Activated naive CD4-positive, alpha-beta T cell treated with anti-CD3 and anti-CD28 coated beads, Interleukin-2, amount 10 ng/mL, durations not matched to agents 7 days and 5 days (primary cell): ENCODE measurements at regions not wholly inside any gene's neighbourhood (a gene's known extent, or its start where the extent isn't known, plus 50 kb on each side); places are given as distances from the start of the nearest gene placed in this dataset.

Experiments used
- CTCF ChIA-PET: fragments of 350-600 bp; sonication (Branson Sonifier 250); formaldehyde crosslinking; loops from one replicate; lab custom pipeline; 2021; ENCODE audit warnings: antibody characterized with exemption; lab: Charles Lee
- DNase-seq: peaks from one replicate; pipeline ENCODE4 v3.0.0-alpha.2; 2020
- H3K27ac Mint-ChIP-seq: one replicate; pipeline ENCODE4 v1.8.0; 2021; ENCODE audit warnings: mild to moderate bottlenecking, moderate library complexity, mixed read lengths
- H3K27me3 Mint-ChIP-seq: one replicate; pipeline ENCODE4 v1.8.0; 2021; ENCODE audit warnings: mild to moderate bottlenecking, mixed read lengths
- H3K36me3 Mint-ChIP-seq: one replicate; pipeline ENCODE4 v1.8.0; 2021; ENCODE audit warnings: mixed read lengths
- H3K4me1 Mint-ChIP-seq: one replicate; pipeline ENCODE4 v1.8.0; 2021; ENCODE audit warnings: mixed read lengths
- H3K4me3 Mint-ChIP-seq: one replicate; pipeline ENCODE4 v1.8.0; 2021; ENCODE audit warnings: mild to moderate bottlenecking, moderate library complexity, mixed read lengths
- H3K9me3 Mint-ChIP-seq: one replicate; pipeline ENCODE4 v1.8.0; 2021; ENCODE audit warnings: mixed read lengths

GRCh38 chr11:98564881-98565280 is 455.9 kb upstream of the CNTN5 start:
- CTCF ChIA-PET, result no interaction called here
- no peaks in the 10 kb centered on the region for H3K27me3 Mint-ChIP-seq
- no peak overlapping the region for H3K4me3 Mint-ChIP-seq
- no peaks in the 10 kb centered on the region for H3K36me3 Mint-ChIP-seq
- H3K4me1 Mint-ChIP-seq, result no peaks in the 10 kb centered on the region
- H3K9me3 Mint-ChIP-seq, result peaks cover 2% of the 10 kb centered on the region
- no peak overlapping the region for H3K27ac Mint-ChIP-seq
- DNase-seq, result no peak

- no peaks in the 10 kb centered on the region for H3K27me3 Mint-ChIP-seq
- H3K36me3 Mint-ChIP-seq, result no peaks in the 10 kb centered on the region
- H3K27ac Mint-ChIP-seq, result no peak overlapping the region
- H3K4me1 Mint-ChIP-seq, result no peaks in the 10 kb centered on the region
- DNase-seq, result no peak
- CTCF ChIA-PET, result no interaction called here
- H3K4me3 Mint-ChIP-seq, result no peak overlapping the region
- H3K9me3 Mint-ChIP-seq, result peaks cover 4% of the 10 kb centered on the region
Observed at GRCh38 chr11:98565311-98565710, 455.4 kb upstream of the CNTN5 start.

- Mint-ChIP-seq H3K9me3 (peaks cover 4% of the 10 kb centered on the region), H3K27me3 (no peaks in the 10 kb centered on the region), H3K4me1 (no peaks in the 10 kb centered on the region), H3K27ac (no peak overlapping the region), H3K4me3 (no peak overlapping the region), H3K36me3 (no peaks in the 10 kb centered on the region)
- CTCF ChIA-PET, result no interaction called here
- DNase-seq, result no peak
Observed at GRCh38 chr11:98566978-98567377, 453.8 kb upstream of the CNTN5 start.

- Mint-ChIP-seq H3K4me3 (no peak overlapping the region), H3K36me3 (no peaks in the 10 kb centered on the region), H3K27me3 (no peaks in the 10 kb centered on the region), H3K4me1 (no peaks in the 10 kb centered on the region), H3K9me3 (peaks cover 4% of the 10 kb centered on the region), H3K27ac (no peak overlapping the region)
- no peak for DNase-seq
- CTCF ChIA-PET, result no interaction called here
Observed at GRCh38 chr11:98568013-98568412, 452.7 kb upstream of the CNTN5 start.

GRCh38 chr11:98572941-98573340 is 447.8 kb upstream of the CNTN5 start:
- CTCF ChIA-PET, result no interaction called here
- Mint-ChIP-seq H3K27me3 (no peaks in the 10 kb centered on the region), H3K36me3 (no peaks in the 10 kb centered on the region), H3K27ac (no peak overlapping the region), H3K9me3 (peaks cover 8% of the 10 kb centered on the region), H3K4me3 (no peak overlapping the region), H3K4me1 (no peaks in the 10 kb centered on the region)
- DNase-seq, result no peak

- Mint-ChIP-seq H3K36me3 (no peaks in the 10 kb centered on the region), H3K27ac (no peak overlapping the region), H3K4me3 (no peak overlapping the region), H3K27me3 (no peaks in the 10 kb centered on the region), H3K9me3 (peaks cover 2% of the 10 kb centered on the region), H3K4me1 (no peaks in the 10 kb centered on the region)
- CTCF ChIA-PET, result no interaction called here
- no peak for DNase-seq
Observed at GRCh38 chr11:98587884-98588283, 432.9 kb upstream of the CNTN5 start.

GRCh38 chr11:98589967-98590366 is 430.8 kb upstream of the CNTN5 start:
- no peaks in the 10 kb centered on the region for H3K27me3 Mint-ChIP-seq
- H3K36me3 Mint-ChIP-seq, result no peaks in the 10 kb centered on the region
- H3K9me3 Mint-ChIP-seq, result peaks cover 4% of the 10 kb centered on the region
- H3K27ac Mint-ChIP-seq, result no peak overlapping the region
- DNase-seq, result no peak
- CTCF ChIA-PET, result no interaction called here
- no peak overlapping the region for H3K4me3 Mint-ChIP-seq
- no peaks in the 10 kb centered on the region for H3K4me1 Mint-ChIP-seq

GRCh38 chr11:98600103-98600502 is 420.6 kb upstream of the CNTN5 start:
- Mint-ChIP-seq H3K27me3 (no peaks in the 10 kb centered on the region), H3K36me3 (no peaks in the 10 kb centered on the region), H3K27ac (no peak overlapping the region), H3K4me1 (no peaks in the 10 kb centered on the region), H3K4me3 (no peak overlapping the region), H3K9me3 (peaks cover 13% of the 10 kb centered on the region)
- CTCF ChIA-PET, result no interaction called here
- DNase-seq, result no peak

- CTCF ChIA-PET, result no interaction called here
Observed at GRCh38 chr11:98600786-98601773, 419.7 kb upstream of the CNTN5 start.

GRCh38 chr11:98616098-98616655 is 404.6 kb upstream of the CNTN5 start:
- peaks cover 15% of the 10 kb centered on the region for H3K9me3 Mint-ChIP-seq
- H3K27ac Mint-ChIP-seq, result no peak overlapping the region
- no peaks in the 10 kb centered on the region for H3K4me1 Mint-ChIP-seq
- H3K4me3 Mint-ChIP-seq, result no peak overlapping the region
- DNase-seq, result no peak
- no peaks in the 10 kb centered on the region for H3K36me3 Mint-ChIP-seq
- CTCF ChIA-PET, result no interaction called here
- no peaks in the 10 kb centered on the region for H3K27me3 Mint-ChIP-seq

More at GRCh38 chr11:98600786-98601773, 419.7 kb upstream of the CNTN5 start:
- DNase-seq, result no peak
- Mint-ChIP-seq H3K4me1 (no peaks in the 10 kb centered on the region), H3K27ac (no peak overlapping the region), H3K27me3 (no peaks in the 10 kb centered on the region), H3K9me3 (peaks cover 13% of the 10 kb centered on the region), H3K36me3 (no peaks in the 10 kb centered on the region), H3K4me3 (no peak overlapping the region)

GRCh38 chr11:98621767-98622166 is 399.0 kb upstream of the CNTN5 start:
- peaks cover 27% of the 10 kb centered on the region for H3K9me3 Mint-ChIP-seq
- CTCF ChIA-PET, result no interaction called here

GRCh38 chr11:98625526-98625925 is 395.2 kb upstream of the CNTN5 start:
- Mint-ChIP-seq H3K27ac (no peak overlapping the region), H3K4me3 (no peak overlapping the region), H3K4me1 (no peaks in the 10 kb centered on the region), H3K36me3 (no peaks in the 10 kb centered on the region), H3K9me3 (peaks cover 16% of the 10 kb centered on the region), H3K27me3 (no peaks in the 10 kb centered on the region)
- DNase-seq, result no peak
- CTCF ChIA-PET, result no interaction called here

More at GRCh38 chr11:98621767-98622166, 399.0 kb upstream of the CNTN5 start:
- Mint-ChIP-seq H3K27ac (no peak overlapping the region), H3K36me3 (no peaks in the 10 kb centered on the region), H3K4me1 (no peaks in the 10 kb centered on the region), H3K4me3 (no peak overlapping the region), H3K27me3 (no peaks in the 10 kb centered on the region)
- DNase-seq, result no peak

GRCh38 chr11:98630736-98631135 is 390.0 kb upstream of the CNTN5 start:
- no peak overlapping the region for H3K27ac Mint-ChIP-seq
- H3K27me3 Mint-ChIP-seq, result no peaks in the 10 kb centered on the region
- DNase-seq, result no peak
- H3K4me1 Mint-ChIP-seq, result no peaks in the 10 kb centered on the region
- CTCF ChIA-PET, result no interaction called here
- H3K9me3 Mint-ChIP-seq, result peaks cover 5% of the 10 kb centered on the region
- H3K4me3 Mint-ChIP-seq, result no peak overlapping the region
- no peaks in the 10 kb centered on the region for H3K36me3 Mint-ChIP-seq

- Mint-ChIP-seq H3K4me3 (no peak overlapping the region), H3K27ac (no peak overlapping the region), H3K4me1 (no peaks in the 10 kb centered on the region), H3K36me3 (no peaks in the 10 kb centered on the region), H3K27me3 (no peaks in the 10 kb centered on the region), H3K9me3 (peaks cover 8% of the 10 kb centered on the region)
- CTCF ChIA-PET, result no interaction called here
- no peak for DNase-seq
Observed at GRCh38 chr11:98657711-98658110, 363.0 kb upstream of the CNTN5 start.

- no peaks in the 10 kb centered on the region for H3K4me1 Mint-ChIP-seq
- CTCF ChIA-PET, result no interaction called here
- H3K9me3 Mint-ChIP-seq, result peaks cover 8% of the 10 kb centered on the region
- no peaks in the 10 kb centered on the region for H3K36me3 Mint-ChIP-seq
- H3K27ac Mint-ChIP-seq, result no peak overlapping the region
- H3K4me3 Mint-ChIP-seq, result no peak overlapping the region
- no peak for DNase-seq
- no peaks in the 10 kb centered on the region for H3K27me3 Mint-ChIP-seq
Observed at GRCh38 chr11:98659431-98659830, 361.3 kb upstream of the CNTN5 start.
